ENCODE measurements at regions not wholly inside any gene's neighbourhood (a gene's known extent, or its start where the extent isn't known, plus 50 kb on each side); places are given as distances from the start of the nearest gene placed in this dataset.

GRCh38 chr17:77540975-77541374 lies 400.2 kb downstream of the SEC14L1 start:
- no peaks in the 10 kb centered on the region for H3K27me3 ChIP-seq (ENCODE audit: control insufficient read depth in 1 of 2, insufficient read depth in 2 of 2, low read length in 2 of 2)
- H3K27ac ChIP-seq (ENCODE audit: low read depth, low read length) = no peak overlapping the region
- H3K4me3 ChIP-seq (ENCODE audit: low read depth in 1 of 2, low read length in 2 of 2) = no peak overlapping the region
- no peak overlapping the region for H3K9ac ChIP-seq (ENCODE audit: low read length)
- H3K9me3 ChIP-seq (ENCODE audit: low read length) = no peaks in the 10 kb centered on the region
- H3K36me3 ChIP-seq (ENCODE audit: insufficient read depth, low read length) = no peaks in the 10 kb centered on the region
- peaks cover 8% of the 10 kb centered on the region for H3K4me1 ChIP-seq (ENCODE audit: insufficient read depth, low read length)

DNA sequence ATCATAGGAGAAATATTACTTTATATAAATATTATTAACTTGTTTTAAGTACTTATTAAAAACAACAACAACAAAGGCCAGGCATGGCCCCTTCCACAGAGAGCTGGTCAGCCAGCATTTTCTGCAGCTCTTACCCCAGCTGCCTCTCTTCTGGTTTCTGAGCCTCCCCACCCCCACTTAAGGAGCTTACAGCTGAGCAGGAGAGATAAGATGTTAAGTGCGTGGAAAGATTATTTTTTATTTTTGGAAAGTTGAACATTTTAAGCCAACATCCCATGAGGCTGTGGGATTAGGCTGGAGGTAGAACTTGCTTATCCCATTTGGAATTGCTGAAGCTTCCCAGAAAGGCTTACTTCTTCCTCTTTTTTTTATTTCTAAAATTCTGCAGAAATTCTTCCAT lies 401.2 kb downstream of the SEC14L1 start:
- Histone ChIP-seq H3K9me3 (ENCODE audit: low read length) (no peaks in the 10 kb centered on the region), H3K36me3 (ENCODE audit: insufficient read depth, low read length) (no peaks in the 10 kb centered on the region), H3K4me1 (ENCODE audit: insufficient read depth, low read length) (peaks cover 12% of the 10 kb centered on the region), H3K9ac (ENCODE audit: low read length) (no peak overlapping the region), H3K4me3 (ENCODE audit: low read depth in 1 of 2, low read length in 2 of 2) (no peak overlapping the region), H3K27me3 (ENCODE audit: control insufficient read depth in 1 of 2, insufficient read depth in 2 of 2, low read length in 2 of 2) (no peaks in the 10 kb centered on the region), H3K27ac (ENCODE audit: low read depth, low read length) (no peak overlapping the region)

DNA sequence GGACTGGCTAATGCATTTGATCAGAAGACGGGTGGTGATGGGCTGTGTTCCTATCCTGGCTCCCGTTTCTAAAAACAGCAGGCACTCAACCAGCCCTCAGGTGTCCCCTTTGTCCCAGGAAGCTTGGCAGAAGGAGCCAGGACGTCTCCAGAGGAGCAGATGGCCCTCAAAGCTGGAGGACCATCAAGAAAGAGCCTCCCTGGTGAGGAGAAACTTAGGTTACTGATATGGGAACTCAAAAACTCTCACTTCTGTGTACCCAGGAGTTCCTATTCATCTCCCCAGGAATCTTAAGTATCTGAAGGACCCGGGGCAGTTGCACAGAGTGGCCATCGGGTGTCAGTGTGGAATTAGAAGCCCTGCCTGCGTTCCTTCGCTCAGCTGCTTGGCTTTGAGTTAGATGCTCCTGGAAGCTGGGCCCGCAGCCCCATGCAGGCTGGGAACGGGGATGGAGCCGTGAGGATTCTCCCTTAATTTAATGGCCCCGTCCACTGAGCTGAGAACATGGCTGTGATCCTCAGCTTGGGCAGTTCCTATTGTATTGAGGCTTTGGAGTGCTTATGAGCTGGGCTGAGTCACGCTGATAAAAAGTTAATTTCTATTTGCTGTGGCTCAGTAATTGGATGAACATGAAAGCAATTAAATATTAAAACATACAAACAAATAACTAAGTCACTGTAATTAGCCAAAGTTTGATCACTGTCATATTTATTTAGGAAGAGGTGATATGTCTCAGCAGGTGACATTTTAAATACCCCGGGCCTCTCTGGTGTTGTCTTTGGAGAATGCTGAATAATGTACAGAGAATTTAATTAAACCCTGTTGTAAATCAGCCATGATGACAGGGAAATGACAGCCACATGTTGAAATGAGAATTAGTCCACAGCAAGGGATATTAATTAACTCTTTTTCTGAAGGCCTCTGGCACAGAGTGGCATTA lies 402.1 kb downstream of the SEC14L1 start:
- Histone ChIP-seq H3K27ac (ENCODE audit: low read depth, low read length) (no peak overlapping the region), H3K9me3 (ENCODE audit: low read length) (no peaks in the 10 kb centered on the region), H3K27me3 (ENCODE audit: control insufficient read depth in 1 of 2, insufficient read depth in 2 of 2, low read length in 2 of 2) (no peaks in the 10 kb centered on the region), H3K4me1 (ENCODE audit: insufficient read depth, low read length) (peaks cover 12% of the 10 kb centered on the region), H3K36me3 (ENCODE audit: insufficient read depth, low read length) (no peaks in the 10 kb centered on the region), H3K9ac (ENCODE audit: low read length) (no peak overlapping the region), H3K4me3 (ENCODE audit: low read depth in 1 of 2, low read length in 2 of 2) (no peak overlapping the region)

DNA sequence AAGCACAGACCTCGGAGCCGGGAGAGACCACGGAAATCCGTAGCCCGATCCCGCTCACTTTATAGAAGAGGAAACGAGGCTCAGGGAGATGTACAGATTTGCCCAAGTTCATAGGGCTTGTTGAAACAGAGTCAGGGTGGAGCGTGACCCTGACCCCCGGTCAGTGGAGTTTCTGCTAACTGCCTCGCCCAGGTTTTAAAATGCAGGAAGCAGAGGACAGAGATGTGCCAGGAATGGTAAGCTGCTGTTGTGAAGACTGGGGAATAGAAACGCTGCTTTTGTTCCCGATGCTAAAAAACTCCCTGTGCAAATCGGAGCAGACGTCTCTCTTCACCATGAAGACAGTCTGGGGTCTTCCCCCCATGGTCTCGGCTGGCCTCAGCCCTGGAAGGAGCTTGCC lies 403.0 kb downstream of the SEC14L1 start:
- peaks cover 12% of the 10 kb centered on the region for H3K4me1 ChIP-seq (ENCODE audit: insufficient read depth, low read length)
- H3K4me3 ChIP-seq (ENCODE audit: low read depth in 1 of 2, low read length in 2 of 2) = no peak overlapping the region
- no peaks in the 10 kb centered on the region for H3K36me3 ChIP-seq (ENCODE audit: insufficient read depth, low read length)
- H3K27me3 ChIP-seq (ENCODE audit: control insufficient read depth in 1 of 2, insufficient read depth in 2 of 2, low read length in 2 of 2) = no peaks in the 10 kb centered on the region
- no peaks in the 10 kb centered on the region for H3K9me3 ChIP-seq (ENCODE audit: low read length)
- no peak overlapping the region for H3K27ac ChIP-seq (ENCODE audit: low read depth, low read length)
- H3K9ac ChIP-seq (ENCODE audit: low read length) = no peak overlapping the region

DNA sequence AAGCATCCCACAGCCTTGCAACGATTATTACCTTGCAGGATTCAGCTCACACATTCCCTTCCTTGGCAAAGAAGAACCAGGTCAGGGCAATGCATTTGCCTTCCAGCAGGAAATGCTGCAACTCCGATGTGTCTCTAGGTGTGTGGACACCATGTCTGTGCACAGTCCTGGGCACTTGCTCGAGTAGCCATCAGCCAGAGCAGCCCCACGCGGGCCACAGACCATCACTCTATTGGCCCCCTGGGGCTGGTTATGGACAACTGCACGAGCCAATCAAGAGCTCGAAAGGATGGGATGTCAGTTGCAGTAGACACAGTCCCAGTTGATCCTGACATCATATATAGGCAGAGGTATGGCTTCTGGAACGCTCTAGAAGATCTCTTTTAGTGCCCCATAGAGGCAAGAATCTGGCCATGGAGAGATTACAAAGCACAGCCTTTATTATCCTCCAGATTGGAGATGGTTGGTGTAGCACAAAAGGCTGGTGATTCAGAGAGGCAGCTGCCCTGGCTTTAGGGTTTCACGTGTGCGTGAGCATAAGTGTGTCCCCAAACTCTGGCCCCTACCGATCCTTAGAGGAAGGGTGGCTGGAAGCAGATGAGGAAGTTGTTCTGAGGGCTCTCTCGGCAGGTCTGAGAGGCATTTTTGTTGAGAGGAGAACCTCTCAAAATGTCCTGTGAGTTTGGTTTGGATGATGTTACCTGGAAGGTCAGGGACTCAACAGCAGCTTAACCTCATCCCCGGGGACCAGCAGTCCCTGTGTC lies 403.8 kb downstream of the SEC14L1 start:
- H3K9me3 ChIP-seq (ENCODE audit: low read length) = no peaks in the 10 kb centered on the region
- no peak overlapping the region for H3K9ac ChIP-seq (ENCODE audit: low read length)
- no peak overlapping the region for H3K4me3 ChIP-seq (ENCODE audit: low read depth in 1 of 2, low read length in 2 of 2)
- peaks cover 12% of the 10 kb centered on the region for H3K4me1 ChIP-seq (ENCODE audit: insufficient read depth, low read length)
- H3K36me3 ChIP-seq (ENCODE audit: insufficient read depth, low read length) = no peaks in the 10 kb centered on the region
- no peaks in the 10 kb centered on the region for H3K27me3 ChIP-seq (ENCODE audit: control insufficient read depth in 1 of 2, insufficient read depth in 2 of 2, low read length in 2 of 2)
- H3K27ac ChIP-seq (ENCODE audit: low read depth, low read length) = no peak overlapping the region

GRCh38 chr17:77546772-77547241 lies 406.0 kb downstream of the SEC14L1 start:
- H3K36me3 ChIP-seq (ENCODE audit: insufficient read depth, low read length) = no peaks in the 10 kb centered on the region
- no peaks in the 10 kb centered on the region for H3K27me3 ChIP-seq (ENCODE audit: control insufficient read depth in 1 of 2, insufficient read depth in 2 of 2, low read length in 2 of 2)
- H3K9me3 ChIP-seq (ENCODE audit: low read length) = no peaks in the 10 kb centered on the region
- peaks cover 12% of the 10 kb centered on the region for H3K4me1 ChIP-seq (ENCODE audit: insufficient read depth, low read length)
- H3K4me3 ChIP-seq (ENCODE audit: low read depth in 1 of 2, low read length in 2 of 2) = peak overlapping the region; percentile 16 to 55
- H3K9ac ChIP-seq (ENCODE audit: low read length) = no peak overlapping the region
- H3K27ac ChIP-seq (ENCODE audit: low read depth, low read length) = peak overlapping the region; percentile 16

GRCh38 chr17:77548967-77549366 lies 408.2 kb downstream of the SEC14L1 start:
- H3K36me3 ChIP-seq (ENCODE audit: insufficient read depth, low read length) = no peaks in the 10 kb centered on the region
- H3K9me3 ChIP-seq (ENCODE audit: low read length) = no peaks in the 10 kb centered on the region
- no peak overlapping the region for H3K4me3 ChIP-seq (ENCODE audit: low read depth in 1 of 2, low read length in 2 of 2)
- no peaks in the 10 kb centered on the region for H3K27me3 ChIP-seq (ENCODE audit: control insufficient read depth in 1 of 2, insufficient read depth in 2 of 2, low read length in 2 of 2)
- H3K4me1 ChIP-seq (ENCODE audit: insufficient read depth, low read length) = peaks cover 4% of the 10 kb centered on the region
- H3K9ac ChIP-seq (ENCODE audit: low read length) = no peak overlapping the region
- H3K27ac ChIP-seq (ENCODE audit: low read depth, low read length) = no peak overlapping the region

DNA sequence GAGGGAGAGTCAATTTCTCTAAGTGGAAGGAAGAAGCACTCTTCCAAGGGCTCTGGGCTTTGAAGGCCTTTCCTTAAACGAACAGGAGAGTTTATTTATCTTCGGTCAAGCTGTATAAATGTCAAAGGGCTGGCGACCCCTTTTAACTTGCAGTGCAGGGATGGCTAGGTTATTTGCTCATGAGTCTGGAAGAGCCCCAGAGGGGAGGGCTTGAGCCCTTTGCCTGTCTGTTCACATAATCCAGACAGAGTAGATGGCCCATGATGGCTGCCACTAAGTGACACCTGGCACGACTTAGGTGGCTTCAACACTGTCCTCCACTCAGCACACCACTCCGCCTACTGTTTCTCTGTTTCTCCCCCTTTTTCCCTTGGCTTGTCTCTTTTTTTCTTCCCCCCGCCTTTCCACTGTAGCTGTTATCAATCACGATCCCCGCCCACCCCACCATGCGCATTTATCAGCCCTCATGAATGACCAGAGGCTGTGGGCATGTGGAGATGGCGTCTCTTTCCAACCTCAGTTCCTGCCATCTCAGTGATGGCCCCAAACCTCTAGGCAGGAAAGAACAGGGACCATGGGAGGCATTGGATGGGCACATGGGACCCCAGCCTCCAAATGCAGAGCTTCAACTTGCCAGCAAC lies 408.7 kb upstream of the TNRC6C start:
- Histone ChIP-seq H3K9me3 (ENCODE audit: low read length) (no peaks in the 10 kb centered on the region), H3K36me3 (ENCODE audit: insufficient read depth, low read length) (no peaks in the 10 kb centered on the region), H3K4me3 (ENCODE audit: low read depth in 1 of 2, low read length in 2 of 2) (no peak overlapping the region), H3K27ac (ENCODE audit: low read depth, low read length) (no peak overlapping the region), H3K4me1 (ENCODE audit: insufficient read depth, low read length) (peaks cover 4% of the 10 kb centered on the region), H3K9ac (ENCODE audit: low read length) (no peak overlapping the region), H3K27me3 (ENCODE audit: control insufficient read depth in 1 of 2, insufficient read depth in 2 of 2, low read length in 2 of 2) (no peaks in the 10 kb centered on the region)

DNA sequence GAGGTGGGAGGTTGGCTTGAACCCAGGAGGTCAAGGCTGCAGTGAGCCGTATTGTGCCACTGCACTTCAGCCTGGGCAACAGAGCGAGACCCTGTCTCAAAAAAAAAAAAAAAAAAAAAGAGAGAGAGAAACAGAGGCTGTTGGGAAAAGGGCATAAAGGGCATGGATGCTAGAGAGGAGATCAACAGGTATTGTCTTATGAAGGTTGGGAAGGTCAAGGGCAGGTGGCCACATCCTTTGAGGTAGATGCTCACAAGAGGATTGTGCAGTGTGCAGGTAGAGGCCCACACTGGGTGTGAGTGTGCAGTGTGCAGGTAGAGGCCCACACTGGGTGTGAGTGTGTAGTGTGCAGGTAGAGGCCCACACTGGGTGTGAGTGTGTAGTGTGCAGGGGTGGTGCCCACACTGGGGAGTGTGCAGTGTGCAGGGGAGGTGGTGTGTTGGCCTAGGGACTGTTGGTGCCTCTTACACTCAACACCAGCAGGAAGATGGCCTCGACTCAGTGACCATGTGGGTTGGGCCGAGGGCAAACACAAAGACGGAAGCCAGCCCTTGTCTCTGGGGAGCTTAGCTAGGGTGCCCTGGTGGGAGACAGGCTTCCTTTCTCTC lies 404.9 kb upstream of the TNRC6C start:
- H3K4me1 ChIP-seq (ENCODE audit: insufficient read depth, low read length) = peaks cover 10% of the 10 kb centered on the region
- H3K9me3 ChIP-seq (ENCODE audit: low read length) = no peaks in the 10 kb centered on the region
- H3K27ac ChIP-seq (ENCODE audit: low read depth, low read length) = no peak overlapping the region
- H3K9ac ChIP-seq (ENCODE audit: low read length) = no peak overlapping the region
- H3K4me3 ChIP-seq (ENCODE audit: low read depth in 1 of 2, low read length in 2 of 2) = no peak overlapping the region
- H3K36me3 ChIP-seq (ENCODE audit: insufficient read depth, low read length) = no peaks in the 10 kb centered on the region
- H3K27me3 ChIP-seq (ENCODE audit: control insufficient read depth in 1 of 2, insufficient read depth in 2 of 2, low read length in 2 of 2) = no peaks in the 10 kb centered on the region

DNA sequence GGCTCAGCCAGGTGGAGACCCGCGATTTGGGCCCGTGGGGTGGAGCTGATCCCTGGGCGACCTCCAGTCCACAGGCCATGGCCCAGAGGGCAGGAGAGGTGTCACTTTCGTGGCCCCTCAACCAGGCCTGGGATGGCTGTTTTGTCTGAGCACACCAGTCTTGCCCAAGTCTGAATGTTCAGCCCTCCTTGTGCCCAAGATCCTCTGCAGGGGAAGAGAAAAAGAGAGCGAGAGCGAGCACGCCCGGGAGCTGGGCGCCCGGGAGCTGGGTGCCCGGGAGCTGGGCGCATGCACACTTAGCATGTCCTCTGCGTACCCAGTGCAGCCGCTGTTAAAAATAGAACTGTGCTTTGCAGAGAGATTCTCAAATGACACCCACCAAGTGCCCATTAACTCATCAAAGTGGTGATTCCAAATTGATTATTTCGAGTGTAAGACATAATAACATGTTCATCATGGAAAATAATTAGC lies 403.3 kb upstream of the TNRC6C start:
- Histone ChIP-seq H3K27ac (ENCODE audit: low read depth, low read length) (no peak overlapping the region), H3K9ac (ENCODE audit: low read length) (no peak overlapping the region), H3K27me3 (ENCODE audit: control insufficient read depth in 1 of 2, insufficient read depth in 2 of 2, low read length in 2 of 2) (no peaks in the 10 kb centered on the region), H3K9me3 (ENCODE audit: low read length) (no peaks in the 10 kb centered on the region), H3K4me1 (ENCODE audit: insufficient read depth, low read length) (peaks cover 10% of the 10 kb centered on the region), H3K36me3 (ENCODE audit: insufficient read depth, low read length) (no peaks in the 10 kb centered on the region), H3K4me3 (ENCODE audit: low read depth in 1 of 2, low read length in 2 of 2) (peak overlapping the region in 1 of 2 donors; percentile 27)

Data from muscle layer of colon (tissue), 2 donors.